T-helper 2 cell treated with Interferon-gamma antibody and Interleukin-4, amounts not matched to agents 5 μg/mL and 100 μg/mL, for 36 hours (primary cell): ENCODE measurements at regions not wholly inside any gene's neighbourhood (a gene's known extent, or its start where the extent isn't known, plus 50 kb on each side); places are given as distances from the start of the nearest gene placed in this dataset.

Experiments
- DNase-seq: peaks from one replicate; pipeline ENCODE4 v3.0.0; 2021; ENCODE audit warnings: low spot score
- H3K27ac Mint-ChIP-seq: one replicate; pipeline ENCODE4 v1.8.0; 2021; ENCODE audit warnings: mild to moderate bottlenecking, mixed read lengths
- H3K27me3 Mint-ChIP-seq: one replicate; pipeline ENCODE4 v1.8.0; 2021; ENCODE audit warnings: low read depth, mixed read lengths
- H3K36me3 Mint-ChIP-seq: one replicate; pipeline ENCODE4 v1.8.0; 2021; ENCODE audit warnings: low read depth, mixed read lengths
- H3K4me1 Mint-ChIP-seq: one replicate; pipeline ENCODE4 v1.8.0; 2021; ENCODE audit warnings: low read depth, mixed read lengths
- H3K4me3 Mint-ChIP-seq: one replicate; pipeline ENCODE4 v1.8.0; 2022; ENCODE audit warnings: mild to moderate bottlenecking, moderate library complexity, mixed read lengths
- H3K9me3 Mint-ChIP-seq: one replicate; pipeline ENCODE4 v1.8.0; 2021; ENCODE audit warnings: mixed read lengths

DNA sequence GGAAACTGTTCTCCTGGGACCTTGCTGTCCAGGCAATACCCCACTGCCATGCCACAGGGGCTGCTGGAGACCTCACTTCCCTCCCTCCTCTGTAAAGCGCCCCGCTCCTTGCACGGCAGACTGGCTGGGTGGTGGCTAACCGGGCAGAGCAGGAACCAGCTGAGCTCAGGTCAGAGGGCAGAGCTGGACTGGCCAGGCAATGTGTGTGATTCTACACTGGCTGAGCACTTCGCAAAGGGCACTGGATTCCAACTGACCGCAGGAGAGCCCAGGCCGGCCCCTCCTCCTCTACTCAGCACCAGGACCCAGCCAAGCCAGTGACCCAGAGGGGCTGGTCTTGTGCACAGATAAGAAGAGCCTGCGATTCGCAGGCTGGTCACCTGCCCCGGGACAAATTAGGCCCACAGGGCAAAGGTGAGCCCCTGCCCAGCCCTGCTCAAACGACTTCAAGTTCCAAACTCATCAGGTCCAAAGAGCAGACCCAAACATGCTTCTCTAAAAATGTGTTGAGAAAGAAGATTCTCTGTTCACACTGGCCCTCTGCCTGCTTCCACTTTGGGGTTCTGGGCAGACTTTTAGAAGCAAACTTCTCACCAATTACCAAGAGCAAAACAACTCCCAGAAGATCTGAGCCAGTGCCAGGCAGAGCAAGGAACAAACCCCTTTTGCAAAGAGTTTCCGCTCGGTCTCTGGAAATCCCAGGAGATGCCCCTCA is 54.9 kb upstream of the DIO3 start:
- H3K27me3 Mint-ChIP-seq: no peaks in the 10 kb centered on the region
- no peaks in the 10 kb centered on the region for H3K9me3 Mint-ChIP-seq
- no peak overlapping the region for H3K27ac Mint-ChIP-seq
- no peak for DNase-seq
- H3K4me3 Mint-ChIP-seq: no peak overlapping the region
- no peaks in the 10 kb centered on the region for H3K4me1 Mint-ChIP-seq
- no peaks in the 10 kb centered on the region for H3K36me3 Mint-ChIP-seq

DNA sequence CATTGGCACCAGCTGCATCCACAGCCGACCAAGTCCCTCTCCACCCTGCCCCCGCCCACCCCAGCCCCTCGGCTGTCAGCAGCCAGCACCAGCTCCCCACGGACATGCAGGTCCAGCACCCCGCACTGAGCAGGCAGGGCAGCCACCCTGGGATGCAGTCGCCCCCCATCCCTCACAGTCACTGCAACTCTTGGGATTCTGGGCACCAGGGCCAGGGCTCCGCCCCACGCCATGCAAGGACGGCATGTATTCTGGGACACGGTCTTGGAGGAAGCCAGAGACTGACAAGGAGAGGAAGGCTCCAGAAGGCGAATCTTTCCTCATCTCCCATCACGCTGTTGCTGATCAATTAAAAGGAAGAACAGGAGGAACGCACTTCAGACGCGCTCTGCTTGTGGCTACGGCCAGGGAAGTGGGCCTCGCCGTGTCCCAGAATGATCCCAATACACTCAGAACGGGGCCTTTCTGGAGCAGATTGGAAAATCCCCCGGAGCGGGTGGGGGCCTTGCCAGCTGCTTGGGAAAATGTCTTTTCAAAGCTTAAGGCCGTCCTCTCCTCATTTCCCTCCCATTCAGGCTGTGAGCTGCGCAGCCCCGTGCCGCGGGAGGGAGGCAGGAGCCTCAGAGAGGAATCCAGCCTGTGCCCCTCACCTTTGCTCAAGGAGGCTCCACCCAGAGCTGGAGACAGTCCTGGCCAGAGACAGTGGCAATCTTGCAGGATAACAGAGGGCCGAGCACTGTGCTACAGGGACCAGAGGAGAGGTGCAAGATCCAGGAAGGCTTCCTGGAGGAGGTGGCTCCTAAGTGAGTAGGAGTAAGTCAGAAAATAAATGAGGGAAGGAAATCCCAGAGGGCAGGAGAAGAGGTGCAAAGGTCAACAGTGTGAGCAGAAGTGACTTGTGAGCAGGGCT is 54.1 kb upstream of the DIO3 start:
- Mint-ChIP-seq H3K9me3 (no peaks in the 10 kb centered on the region), H3K27me3 (no peaks in the 10 kb centered on the region), H3K4me3 (no peak overlapping the region), H3K36me3 (no peaks in the 10 kb centered on the region), H3K4me1 (no peaks in the 10 kb centered on the region), H3K27ac (no peak overlapping the region)
- no peak for DNase-seq

DNA sequence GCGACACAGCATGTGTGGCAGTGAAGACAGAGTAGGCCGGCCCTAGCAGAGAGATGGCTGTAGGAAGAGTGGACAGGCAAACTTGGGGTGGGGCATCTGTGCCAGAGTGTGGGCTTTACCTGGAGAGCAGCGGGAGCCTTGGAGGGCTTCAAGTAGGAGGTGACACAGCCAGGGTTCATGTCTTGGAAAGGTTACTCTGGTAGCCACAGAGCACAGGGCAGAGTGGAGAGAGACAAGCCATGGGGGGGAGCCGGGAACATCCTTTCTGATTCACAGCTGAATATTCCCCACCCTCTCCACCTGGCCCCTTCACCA is 53.5 kb upstream of the DIO3 start:
- H3K27ac Mint-ChIP-seq: no peak overlapping the region
- H3K4me3 Mint-ChIP-seq: no peak overlapping the region
- no peaks in the 10 kb centered on the region for H3K27me3 Mint-ChIP-seq
- no peak for DNase-seq
- no peaks in the 10 kb centered on the region for H3K36me3 Mint-ChIP-seq
- H3K4me1 Mint-ChIP-seq: no peaks in the 10 kb centered on the region
- no peaks in the 10 kb centered on the region for H3K9me3 Mint-ChIP-seq

DNA sequence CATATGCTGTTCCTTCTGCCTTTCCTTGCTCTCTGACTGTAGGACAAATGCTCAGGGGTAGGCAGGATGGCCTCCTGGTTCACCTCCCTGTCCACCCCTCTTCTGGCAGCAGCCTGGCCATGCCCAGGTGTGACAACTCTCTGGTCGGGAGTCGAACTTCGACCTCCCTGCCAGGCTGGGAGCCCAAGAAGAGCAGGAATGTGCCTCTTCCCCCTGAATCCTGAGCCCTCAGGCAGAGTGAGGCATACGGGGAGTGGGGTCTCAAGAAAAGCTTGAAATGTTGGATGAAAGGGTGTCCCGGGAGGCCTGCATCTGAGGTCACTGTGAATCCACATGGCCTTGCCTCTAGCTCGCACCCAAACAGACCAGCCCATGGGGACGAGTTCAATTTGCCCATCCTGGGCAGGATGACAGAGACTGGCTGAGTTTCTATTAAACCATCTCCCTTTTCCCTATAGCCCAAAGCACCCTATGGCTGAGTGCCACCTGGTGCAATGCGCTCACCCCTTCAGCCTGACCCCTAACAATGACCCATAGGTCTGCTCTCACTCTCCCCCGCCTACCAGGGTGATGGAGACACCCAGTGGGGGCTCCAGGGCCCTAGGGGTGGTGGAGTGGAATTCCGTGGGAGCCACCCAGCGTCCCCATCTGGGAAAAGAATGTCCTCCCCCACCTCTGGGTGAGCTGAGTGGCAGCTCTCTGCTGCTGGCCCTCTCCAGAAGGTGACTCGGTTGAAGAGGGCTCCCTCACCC is 52.9 kb upstream of the DIO3 start:
- H3K27me3 Mint-ChIP-seq: no peaks in the 10 kb centered on the region
- DNase-seq: no peak
- H3K4me3 Mint-ChIP-seq: no peak overlapping the region
- H3K27ac Mint-ChIP-seq: no peak overlapping the region
- H3K4me1 Mint-ChIP-seq: no peaks in the 10 kb centered on the region
- no peaks in the 10 kb centered on the region for H3K9me3 Mint-ChIP-seq
- H3K36me3 Mint-ChIP-seq: no peaks in the 10 kb centered on the region

DNA sequence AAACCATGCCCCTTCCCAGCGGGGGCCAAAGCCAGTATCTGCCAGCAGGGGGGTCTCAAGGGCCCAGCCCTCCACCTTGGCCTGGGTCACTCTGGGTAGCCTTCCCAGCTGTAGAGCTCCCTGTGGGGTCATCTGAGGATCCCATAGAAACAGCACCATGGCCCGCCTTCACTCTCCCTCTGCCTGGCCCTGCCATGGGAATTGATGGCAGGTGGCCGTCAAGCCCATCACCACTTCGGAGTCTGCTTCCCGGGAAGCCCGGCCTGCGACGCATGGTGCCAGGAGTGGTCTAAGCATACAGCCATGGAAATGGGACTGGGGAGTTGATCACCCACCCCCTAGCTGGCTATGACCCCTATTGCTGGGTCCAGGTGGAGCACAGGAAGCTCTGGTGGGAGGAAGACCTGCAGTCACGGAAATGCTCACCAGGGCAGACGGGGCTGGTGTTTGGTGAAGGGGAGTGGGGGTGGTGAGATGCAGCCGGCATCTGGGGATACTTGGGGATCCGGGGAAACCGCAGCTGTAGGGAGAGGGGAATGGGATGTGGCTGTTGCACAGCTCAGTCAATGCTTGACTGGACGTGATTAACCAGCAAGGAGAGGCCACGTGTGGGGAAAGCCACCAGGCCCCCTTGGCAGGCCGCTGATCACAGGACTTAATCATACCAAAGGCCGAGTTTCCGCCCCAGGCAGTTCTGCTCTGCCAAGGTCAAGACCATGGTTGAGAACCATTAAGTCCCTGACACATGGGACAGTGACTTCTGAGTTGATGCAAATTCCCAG is 52.2 kb upstream of the DIO3 start:
- H3K4me1 Mint-ChIP-seq: no peaks in the 10 kb centered on the region
- H3K9me3 Mint-ChIP-seq: no peaks in the 10 kb centered on the region
- H3K27me3 Mint-ChIP-seq: no peaks in the 10 kb centered on the region
- H3K36me3 Mint-ChIP-seq: no peaks in the 10 kb centered on the region
- H3K4me3 Mint-ChIP-seq: no peak overlapping the region
- H3K27ac Mint-ChIP-seq: no peak overlapping the region
- DNase-seq: no peak

DNA sequence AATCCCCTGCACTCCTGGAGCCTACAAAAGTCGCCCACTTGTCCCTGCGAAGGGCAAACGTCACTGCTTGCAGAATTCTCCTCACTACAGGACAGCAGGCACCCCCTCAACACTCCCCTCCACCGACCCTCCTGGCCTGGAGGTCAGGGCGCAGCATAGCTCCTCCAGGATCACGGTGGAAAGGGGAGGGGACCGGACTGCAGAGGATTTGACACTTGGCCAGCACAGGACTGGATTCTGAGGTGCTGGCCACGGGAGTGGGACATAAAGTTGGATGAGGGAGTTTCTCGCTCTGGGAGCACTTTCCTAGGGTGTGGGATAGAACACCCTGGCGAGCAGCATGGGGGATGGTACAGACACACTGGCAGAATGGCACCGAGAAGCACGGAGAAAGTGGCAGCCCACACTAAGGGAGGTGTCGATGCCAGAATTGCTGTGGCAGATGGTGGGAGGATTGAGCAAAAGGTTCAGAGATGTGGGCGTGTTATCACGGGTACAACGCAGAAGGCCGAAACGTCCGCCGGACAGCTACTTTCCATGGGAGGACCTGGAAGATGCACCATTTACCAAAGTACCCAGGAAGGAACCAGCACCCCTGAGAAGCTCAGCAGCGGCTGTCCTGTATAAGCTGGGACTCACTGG is 51.4 kb upstream of the DIO3 start:
- DNase-seq: no peak
- no peaks in the 10 kb centered on the region for H3K4me1 Mint-ChIP-seq
- H3K27ac Mint-ChIP-seq: no peak overlapping the region
- no peaks in the 10 kb centered on the region for H3K27me3 Mint-ChIP-seq
- H3K9me3 Mint-ChIP-seq: no peaks in the 10 kb centered on the region
- no peak overlapping the region for H3K4me3 Mint-ChIP-seq
- no peaks in the 10 kb centered on the region for H3K36me3 Mint-ChIP-seq

DNA sequence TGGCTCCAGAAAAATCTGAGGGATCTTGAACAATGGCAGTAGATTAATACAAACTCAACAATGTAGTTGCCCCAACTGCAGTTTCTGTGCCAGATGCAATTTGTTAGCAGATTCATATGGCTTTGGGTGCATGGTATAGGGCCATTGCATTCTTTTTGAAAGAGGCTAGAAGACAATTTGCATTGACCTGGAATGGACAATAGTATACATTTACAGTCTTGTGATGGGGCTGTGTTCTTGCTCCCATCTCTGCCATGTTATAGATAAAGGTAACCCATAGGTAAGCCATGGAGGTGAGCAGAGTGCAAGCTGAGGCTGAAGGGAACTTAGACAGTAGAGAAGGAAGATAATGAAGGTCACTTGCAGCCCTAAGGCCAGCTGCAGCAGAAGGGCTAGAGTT is 50.1 kb upstream of the DIO3 start:
- DNase-seq: no peak
- no peak overlapping the region for H3K4me3 Mint-ChIP-seq
- H3K27ac Mint-ChIP-seq: no peak overlapping the region
- no peaks in the 10 kb centered on the region for H3K27me3 Mint-ChIP-seq
- peaks cover 7% of the 10 kb centered on the region for H3K9me3 Mint-ChIP-seq
- H3K4me1 Mint-ChIP-seq: no peaks in the 10 kb centered on the region
- H3K36me3 Mint-ChIP-seq: no peaks in the 10 kb centered on the region
